HL-60 (cell line): ENCODE measurements at regions not wholly inside any gene's neighbourhood (a gene's known extent, or its start where the extent isn't known, plus 50 kb on each side); places are given as distances from the start of the nearest gene placed in this dataset.
"Not testable (repeated sequence)": the region's sequence is repeated elsewhere in the genome, so short reads cannot be mapped to it uniquely, and the experiment has no call there.

Experiments
- DNase-seq, 2 experiments: peaks; one replicate each; pipeline ENCODE4 v3.0.0-alpha.2; 2010 to 2020; ENCODE audit warnings: low read depth in 1 of 2, low spot score in 1 of 2
- H3K27ac ChIP-seq: fragments of 250-450 bp; sonication (Bioruptor Pico); replicated peaks from 2 replicates; pipeline ENCODE4 v1.5.1; 2020; ENCODE audit warnings: mild to moderate bottlenecking, moderate library complexity
- H3K27me3 ChIP-seq: fragments of 250-450 bp; sonication (Bioruptor Pico); 2 replicates; pipeline ENCODE4 v1.5.1; 2021; ENCODE audit warnings: mild to moderate bottlenecking, moderate library complexity; ENCODE audit not compliant: insufficient read depth, poor library complexity, severe bottlenecking
- H3K4me3 ChIP-seq: replicated peaks from 2 replicates; pipeline ENCODE4 v1.5.1; 2011; ENCODE audit warnings: mild to moderate bottlenecking, control low read depth, low read length; ENCODE audit not compliant: insufficient read depth
- GABPA ChIP-seq: IDR thresholded peaks from 2 replicates; pipeline ENCODE4 v1.6.1; 2012; ENCODE audit warnings: low read depth
- POLR2AphosphoS5 ChIP-seq: IDR thresholded peaks from 2 replicates; pipeline ENCODE4 v1.6.1; 2012; ENCODE audit warnings: low read depth
- SPI1 ChIP-seq: IDR thresholded peaks from 2 replicates; pipeline ENCODE4 v1.6.1; 2012; ENCODE audit warnings: low read depth, mild to moderate bottlenecking, borderline replicate concordance
- TF ChIP-seq, protein P1 (sequence below): IDR thresholded peaks from 2 replicates; pipeline ENCODE4 v1.6.1; 2012; ENCODE audit warnings: low read depth; ENCODE audit not compliant: insufficient replicate concordance
- TF ChIP-seq, protein P2 (sequence below): IDR thresholded peaks from one replicate; pipeline ENCODE4 v1.5.1; 2011; ENCODE audit warnings: low read length, control low read depth, inconsistent platforms; ENCODE audit not compliant: insufficient read depth

- no peak for TF ChIP-seq GABPA
- TF ChIP-seq SPI1: peak; percentile 38; the same call in 1 of the 2 replicates
- no peaks in the 10 kb centered on the region for H3K27me3 ChIP-seq
- no peak overlapping the region for H3K27ac ChIP-seq
- no peak overlapping the region for H3K4me3 ChIP-seq
- no peak for DNase-seq
Observed at GRCh38 chr6:139882234-139882633, 507.8 kb upstream of the CITED2 start.

GRCh38 chr6:139881728-139882211 lies 507.3 kb upstream of the CITED2 start:
- peak; percentile 15 to 26 for DNase-seq
- H3K27ac ChIP-seq: no peak overlapping the region
- TF ChIP-seq, protein P1, sequence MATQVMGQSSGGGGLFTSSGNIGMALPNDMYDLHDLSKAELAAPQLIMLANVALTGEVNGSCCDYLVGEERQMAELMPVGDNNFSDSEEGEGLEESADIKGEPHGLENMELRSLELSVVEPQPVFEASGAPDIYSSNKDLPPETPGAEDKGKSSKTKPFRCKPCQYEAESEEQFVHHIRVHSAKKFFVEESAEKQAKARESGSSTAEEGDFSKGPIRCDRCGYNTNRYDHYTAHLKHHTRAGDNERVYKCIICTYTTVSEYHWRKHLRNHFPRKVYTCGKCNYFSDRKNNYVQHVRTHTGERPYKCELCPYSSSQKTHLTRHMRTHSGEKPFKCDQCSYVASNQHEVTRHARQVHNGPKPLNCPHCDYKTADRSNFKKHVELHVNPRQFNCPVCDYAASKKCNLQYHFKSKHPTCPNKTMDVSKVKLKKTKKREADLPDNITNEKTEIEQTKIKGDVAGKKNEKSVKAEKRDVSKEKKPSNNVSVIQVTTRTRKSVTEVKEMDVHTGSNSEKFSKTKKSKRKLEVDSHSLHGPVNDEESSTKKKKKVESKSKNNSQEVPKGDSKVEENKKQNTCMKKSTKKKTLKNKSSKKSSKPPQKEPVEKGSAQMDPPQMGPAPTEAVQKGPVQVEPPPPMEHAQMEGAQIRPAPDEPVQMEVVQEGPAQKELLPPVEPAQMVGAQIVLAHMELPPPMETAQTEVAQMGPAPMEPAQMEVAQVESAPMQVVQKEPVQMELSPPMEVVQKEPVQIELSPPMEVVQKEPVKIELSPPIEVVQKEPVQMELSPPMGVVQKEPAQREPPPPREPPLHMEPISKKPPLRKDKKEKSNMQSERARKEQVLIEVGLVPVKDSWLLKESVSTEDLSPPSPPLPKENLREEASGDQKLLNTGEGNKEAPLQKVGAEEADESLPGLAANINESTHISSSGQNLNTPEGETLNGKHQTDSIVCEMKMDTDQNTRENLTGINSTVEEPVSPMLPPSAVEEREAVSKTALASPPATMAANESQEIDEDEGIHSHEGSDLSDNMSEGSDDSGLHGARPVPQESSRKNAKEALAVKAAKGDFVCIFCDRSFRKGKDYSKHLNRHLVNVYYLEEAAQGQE: no peak
- TF ChIP-seq, protein P2, sequence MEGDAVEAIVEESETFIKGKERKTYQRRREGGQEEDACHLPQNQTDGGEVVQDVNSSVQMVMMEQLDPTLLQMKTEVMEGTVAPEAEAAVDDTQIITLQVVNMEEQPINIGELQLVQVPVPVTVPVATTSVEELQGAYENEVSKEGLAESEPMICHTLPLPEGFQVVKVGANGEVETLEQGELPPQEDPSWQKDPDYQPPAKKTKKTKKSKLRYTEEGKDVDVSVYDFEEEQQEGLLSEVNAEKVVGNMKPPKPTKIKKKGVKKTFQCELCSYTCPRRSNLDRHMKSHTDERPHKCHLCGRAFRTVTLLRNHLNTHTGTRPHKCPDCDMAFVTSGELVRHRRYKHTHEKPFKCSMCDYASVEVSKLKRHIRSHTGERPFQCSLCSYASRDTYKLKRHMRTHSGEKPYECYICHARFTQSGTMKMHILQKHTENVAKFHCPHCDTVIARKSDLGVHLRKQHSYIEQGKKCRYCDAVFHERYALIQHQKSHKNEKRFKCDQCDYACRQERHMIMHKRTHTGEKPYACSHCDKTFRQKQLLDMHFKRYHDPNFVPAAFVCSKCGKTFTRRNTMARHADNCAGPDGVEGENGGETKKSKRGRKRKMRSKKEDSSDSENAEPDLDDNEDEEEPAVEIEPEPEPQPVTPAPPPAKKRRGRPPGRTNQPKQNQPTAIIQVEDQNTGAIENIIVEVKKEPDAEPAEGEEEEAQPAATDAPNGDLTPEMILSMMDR: peak; percentile 34
- no peak overlapping the region for H3K4me3 ChIP-seq
- no peaks in the 10 kb centered on the region for H3K27me3 ChIP-seq

GRCh38 chr6:139881236-139881635 lies 506.8 kb upstream of the CITED2 start:
- no peak overlapping the region for H3K27ac ChIP-seq
- TF ChIP-seq SPI1 (no peak), GABPA (no peak), POLR2AphosphoS5 (no peak)
- TF ChIP-seq, protein P2: no peak
- TF ChIP-seq, protein P1: no peak

DNA sequence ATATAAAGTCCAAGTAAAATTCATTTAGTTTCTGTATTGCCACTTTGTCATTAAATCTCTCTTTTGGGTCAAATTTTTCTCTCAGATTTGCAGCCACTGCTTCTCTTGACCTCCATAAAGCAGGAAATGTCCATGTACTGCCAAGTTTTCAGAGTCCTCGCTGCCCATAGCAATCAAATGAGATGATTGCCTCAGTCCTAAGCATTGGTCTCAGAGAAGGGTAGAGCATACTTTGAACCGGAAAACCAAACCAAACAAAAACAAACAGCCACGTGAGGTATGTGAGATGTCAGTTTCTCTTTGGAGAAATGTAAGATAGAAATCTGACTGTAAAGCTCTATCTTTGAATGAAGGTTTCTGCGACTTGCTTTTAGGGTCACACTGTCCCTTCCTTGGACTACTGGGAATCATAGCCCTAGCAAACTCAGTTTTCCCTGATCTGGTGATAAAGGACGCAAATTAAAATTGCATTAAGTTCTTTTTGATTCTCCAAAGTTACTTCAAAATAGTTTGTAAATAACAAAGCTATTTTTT lies 505.4 kb upstream of the CITED2 start:
- Histone ChIP-seq H3K27me3 (no peaks in the 10 kb centered on the region), H3K27ac (no peak overlapping the region), H3K4me3 (no peak overlapping the region)
- TF ChIP-seq GABPA: no peak
- DNase-seq: no peak

More at GRCh38 chr6:139881236-139881635, 506.8 kb upstream of the CITED2 start:
- H3K27me3 ChIP-seq: no peaks in the 10 kb centered on the region
- no peak for DNase-seq
- H3K4me3 ChIP-seq: no peak overlapping the region

DNA sequence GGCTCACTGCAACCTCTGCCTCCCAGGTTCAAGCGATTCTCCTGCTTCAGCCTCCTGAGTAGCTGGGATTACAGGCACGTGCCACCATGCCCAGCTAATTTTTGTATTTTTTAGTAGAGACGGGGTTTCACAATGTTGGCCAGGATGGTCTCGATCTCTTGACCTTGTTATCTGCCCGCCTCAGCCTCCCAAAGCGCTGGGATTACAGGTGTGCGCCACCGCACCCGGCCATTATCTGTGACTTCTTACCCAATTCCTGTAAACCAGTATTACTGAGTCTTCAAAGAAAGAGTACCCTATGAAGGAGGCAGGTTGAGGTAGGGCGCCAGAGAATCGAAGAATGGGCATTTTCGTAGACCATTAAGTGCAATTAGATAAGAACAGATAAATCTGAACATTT lies 504.8 kb upstream of the CITED2 start:
- H3K4me3 ChIP-seq, DNase-seq, H3K27ac ChIP-seq, H3K27me3 ChIP-seq: not testable (repeated sequence)
